ENCODE measurements at regions not wholly inside any gene's neighbourhood (a gene's known extent, or its start where the extent isn't known, plus 50 kb on each side); places are given as distances from the start of the nearest gene placed in this dataset.
"Not testable (repeated sequence)": the region's sequence is repeated elsewhere in the genome, so short reads cannot be mapped to it uniquely, and the experiment has no call there.

DNA sequence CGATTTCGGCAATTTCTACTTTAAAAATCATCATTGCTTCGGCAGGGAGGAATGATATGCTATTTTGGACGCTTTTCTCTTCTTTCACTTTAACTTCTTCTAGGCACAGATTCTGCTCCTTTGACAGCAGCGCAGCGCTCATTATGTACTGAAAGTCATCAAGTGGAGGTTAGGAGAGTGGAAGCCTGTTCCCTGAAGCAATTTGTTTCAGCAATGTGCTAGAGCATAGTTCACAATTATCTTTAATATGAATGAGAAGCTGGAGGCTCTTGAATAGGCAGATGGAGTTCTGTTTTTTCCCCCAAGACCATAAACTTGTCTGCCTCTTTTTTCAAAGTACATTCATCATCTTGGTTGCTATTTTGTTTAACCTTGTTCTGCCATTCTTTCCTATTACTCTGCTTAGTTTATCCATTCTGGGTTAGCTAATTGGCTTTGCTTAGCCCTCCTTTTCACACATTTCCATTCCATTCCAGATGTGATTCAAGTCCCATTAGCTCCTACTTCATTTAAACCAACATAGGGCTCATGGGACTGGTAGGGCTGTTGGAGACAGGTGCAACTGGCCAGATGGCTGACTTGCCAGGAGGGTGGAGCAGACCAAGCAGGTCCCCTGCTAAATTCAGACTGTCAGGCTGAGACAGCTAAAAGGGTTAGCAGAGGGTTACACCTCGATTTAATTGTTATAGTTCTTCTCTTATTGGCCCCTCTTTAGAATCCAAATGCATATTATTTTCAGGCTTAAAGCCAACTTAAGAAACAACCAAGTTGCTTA is 534.7 kb upstream of the CBLB start:
- no peak for ATAC-seq

GRCh38 chr3:106413683-106414082 is 544.9 kb upstream of the CBLB start:
- ATAC-seq = no peak

GRCh38 chr3:106420628-106421027 is 551.8 kb upstream of the CBLB start:
- no peak for ATAC-seq

DNA sequence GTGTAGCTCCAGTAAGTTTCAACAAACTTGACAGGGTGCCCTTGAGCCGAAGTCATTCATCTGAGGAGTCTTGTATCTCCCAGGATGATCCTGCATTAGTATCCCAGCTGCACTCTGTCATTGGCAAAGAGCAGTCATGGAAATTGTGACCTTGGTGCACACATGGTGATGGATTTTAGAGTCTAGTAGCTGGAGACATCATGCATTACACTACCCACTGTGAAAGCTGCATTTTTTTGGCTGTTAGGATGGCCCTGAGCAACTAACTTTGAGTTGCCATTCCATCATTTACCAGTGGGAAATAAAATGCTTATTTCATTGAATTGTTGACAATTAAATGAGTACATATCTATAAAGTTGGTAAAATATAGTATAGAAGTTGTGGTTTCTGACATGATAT is 552.6 kb upstream of the CBLB start:
- no peak for ATAC-seq

GRCh38 chr3:106421909-106422308 is 553.1 kb upstream of the CBLB start:
- no peak for ATAC-seq

GRCh38 chr3:106423321-106424225 is 554.8 kb upstream of the CBLB start:
- ATAC-seq = peak; percentile 47 to 50

- no peak for ATAC-seq
These were observed 556.2 kb upstream of the CBLB start for GRCh38 chr3:106425026-106425425.

DNA sequence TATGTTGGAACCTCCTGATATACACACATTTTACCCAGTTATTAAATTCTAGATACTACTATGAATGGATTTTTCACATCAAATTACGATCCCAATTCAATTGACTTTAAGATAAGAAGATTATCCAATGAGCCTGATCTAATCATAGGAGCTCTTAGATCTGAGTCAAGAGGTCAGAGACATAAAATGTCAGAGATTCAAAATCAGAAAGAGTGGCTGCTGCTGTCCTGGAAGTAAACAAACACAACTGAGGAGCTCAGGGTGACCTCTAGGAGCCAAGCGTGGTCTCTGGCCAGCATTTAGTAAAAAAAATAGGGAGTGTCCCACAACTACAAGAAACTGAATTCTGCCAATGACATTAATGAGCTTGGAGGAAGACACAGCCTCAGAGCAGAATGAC is 557.1 kb upstream of the CBLB start:
- no peak for ATAC-seq

- ATAC-seq = peak; percentile 82 to 84
These were observed 559.8 kb upstream of the CBLB start for GRCh38 chr3:106428565-106428994.

DNA sequence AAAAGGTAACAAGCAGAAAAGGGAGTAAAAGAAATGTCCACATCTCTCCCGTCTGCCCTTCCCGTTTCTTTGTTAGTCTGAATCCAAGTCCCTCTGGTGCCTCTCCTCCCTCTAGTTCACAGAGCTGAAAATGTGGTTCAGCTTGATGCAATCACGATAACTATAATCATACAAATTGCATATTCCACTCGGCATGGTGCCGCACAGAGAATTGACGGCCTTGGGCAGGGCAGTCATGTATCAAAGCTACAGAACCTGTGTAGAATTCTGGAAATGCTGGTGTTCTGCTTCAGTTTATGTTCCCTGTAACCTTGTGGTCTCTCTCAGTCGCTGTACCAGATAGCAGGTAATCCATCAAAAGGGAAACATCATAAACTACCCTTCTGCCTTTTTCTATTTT is 562.9 kb upstream of the CBLB start:
- ATAC-seq = no peak

- ATAC-seq = no peak
These were observed 567.2 kb upstream of the CBLB start for GRCh38 chr3:106435899-106436453.

DNA sequence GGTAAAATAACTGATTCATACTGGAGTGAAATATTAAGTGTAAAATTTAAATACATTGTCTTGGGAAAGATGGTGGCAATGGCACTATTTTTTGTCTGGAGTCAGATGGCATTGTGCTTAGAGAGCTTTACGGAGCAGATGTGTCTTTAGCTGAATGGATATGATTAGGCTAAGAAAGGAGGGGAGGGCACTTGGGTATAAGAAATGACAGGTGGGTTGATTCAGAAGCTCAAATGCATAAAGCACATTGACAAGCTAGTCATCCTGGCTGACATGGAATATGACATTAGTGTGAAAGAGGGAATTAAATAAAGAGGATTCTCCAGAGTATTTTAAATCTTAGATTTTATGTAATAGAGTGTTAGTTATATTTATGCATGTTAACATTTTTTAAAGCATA is 570.1 kb upstream of the CBLB start:
- ATAC-seq = no peak

- ATAC-seq = no peak
These were observed 571.9 kb upstream of the CBLB start for GRCh38 chr3:106440672-106441071.

DNA sequence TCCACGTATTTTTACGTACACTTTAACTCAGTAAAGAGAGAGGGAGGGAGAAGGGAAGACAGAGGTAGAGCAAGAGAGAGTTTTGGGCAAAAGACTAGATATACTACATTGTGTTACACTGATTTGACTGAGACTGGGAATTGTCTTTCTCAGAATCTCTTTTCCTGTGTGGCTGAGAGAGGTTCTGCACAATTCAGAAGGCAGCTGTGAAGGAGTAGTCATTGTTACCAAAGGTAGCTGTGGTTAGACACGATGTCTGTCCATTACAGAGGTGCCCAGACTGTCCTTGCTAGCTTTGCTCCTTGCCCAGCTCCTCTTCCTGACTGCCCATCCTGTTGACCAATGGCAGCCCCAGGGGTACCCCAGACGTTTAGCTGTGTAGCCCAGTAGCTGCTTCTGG is 577.5 kb upstream of the CBLB start:
- ATAC-seq = no peak

- ATAC-seq = no peak
These were observed 579.0 kb upstream of the CBLB start for GRCh38 chr3:106447723-106448301.

DNA sequence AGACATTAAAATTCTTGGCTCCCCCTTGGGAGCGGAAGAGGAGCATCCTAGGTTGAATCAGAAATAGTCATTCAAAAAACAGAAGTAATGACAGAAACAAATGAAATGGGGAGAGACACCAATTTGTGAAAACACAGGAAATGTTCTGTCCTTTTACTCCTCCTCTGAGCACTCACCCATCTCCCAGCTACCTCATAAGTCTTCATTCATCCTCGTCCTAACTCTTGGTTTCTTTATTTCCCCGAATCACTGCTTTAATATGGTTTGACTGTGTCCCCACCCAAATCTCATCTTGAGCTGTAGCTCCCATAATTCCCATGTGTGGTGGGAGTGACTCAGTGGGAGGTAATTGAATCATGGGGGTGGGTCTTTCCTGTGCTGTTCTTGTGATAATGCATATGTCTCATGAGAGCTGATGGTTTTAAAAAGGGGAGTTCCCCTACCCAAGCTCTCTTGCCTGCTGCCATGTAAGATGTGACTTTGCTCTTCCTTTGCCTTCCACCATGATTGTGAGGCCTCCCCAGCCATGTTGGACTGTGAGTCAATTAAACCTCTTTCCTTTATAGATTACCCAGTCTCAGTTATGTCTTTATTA is 579.7 kb upstream of the CBLB start:
- not testable (repeated sequence) for ATAC-seq

DNA sequence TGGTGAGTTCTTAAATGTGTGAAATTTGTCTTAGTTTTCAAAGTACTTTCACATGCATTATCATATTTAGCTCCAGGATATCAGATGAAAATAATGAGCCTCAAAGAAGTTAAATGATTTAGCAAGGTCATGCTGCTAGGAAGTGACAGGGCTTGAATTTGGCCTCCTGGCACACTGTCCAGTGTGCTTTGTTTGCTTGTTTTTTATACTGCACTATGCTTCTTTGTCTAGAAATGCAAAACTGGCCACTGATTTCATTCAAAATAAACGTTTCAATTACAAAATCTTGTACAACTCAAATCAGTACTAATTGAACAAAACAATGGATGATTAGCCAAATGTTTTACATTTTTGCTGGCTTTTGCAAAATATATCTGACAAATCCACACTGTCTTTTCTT is 583.3 kb upstream of the CBLB start:
- no peak for ATAC-seq

DNA sequence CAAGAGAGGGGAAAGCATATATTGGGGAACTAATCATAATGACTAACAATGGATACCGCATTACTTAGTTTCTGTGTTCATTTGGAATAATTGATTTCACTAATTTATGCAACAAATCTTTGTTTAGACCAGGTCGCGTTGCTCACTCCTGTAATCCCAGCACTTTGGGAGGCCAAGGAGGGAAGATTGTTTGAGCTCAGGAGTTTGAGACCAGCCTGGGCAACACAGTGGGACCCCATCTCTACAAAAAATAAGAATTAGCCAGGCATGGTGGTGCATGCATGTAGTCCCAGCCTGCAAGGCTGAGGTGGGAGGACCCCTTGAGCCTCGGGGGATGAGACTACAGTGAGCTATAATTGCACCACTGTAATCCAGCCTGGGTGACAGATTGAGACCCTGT is 585.7 kb upstream of the CBLB start:
- ATAC-seq = no peak

DNA sequence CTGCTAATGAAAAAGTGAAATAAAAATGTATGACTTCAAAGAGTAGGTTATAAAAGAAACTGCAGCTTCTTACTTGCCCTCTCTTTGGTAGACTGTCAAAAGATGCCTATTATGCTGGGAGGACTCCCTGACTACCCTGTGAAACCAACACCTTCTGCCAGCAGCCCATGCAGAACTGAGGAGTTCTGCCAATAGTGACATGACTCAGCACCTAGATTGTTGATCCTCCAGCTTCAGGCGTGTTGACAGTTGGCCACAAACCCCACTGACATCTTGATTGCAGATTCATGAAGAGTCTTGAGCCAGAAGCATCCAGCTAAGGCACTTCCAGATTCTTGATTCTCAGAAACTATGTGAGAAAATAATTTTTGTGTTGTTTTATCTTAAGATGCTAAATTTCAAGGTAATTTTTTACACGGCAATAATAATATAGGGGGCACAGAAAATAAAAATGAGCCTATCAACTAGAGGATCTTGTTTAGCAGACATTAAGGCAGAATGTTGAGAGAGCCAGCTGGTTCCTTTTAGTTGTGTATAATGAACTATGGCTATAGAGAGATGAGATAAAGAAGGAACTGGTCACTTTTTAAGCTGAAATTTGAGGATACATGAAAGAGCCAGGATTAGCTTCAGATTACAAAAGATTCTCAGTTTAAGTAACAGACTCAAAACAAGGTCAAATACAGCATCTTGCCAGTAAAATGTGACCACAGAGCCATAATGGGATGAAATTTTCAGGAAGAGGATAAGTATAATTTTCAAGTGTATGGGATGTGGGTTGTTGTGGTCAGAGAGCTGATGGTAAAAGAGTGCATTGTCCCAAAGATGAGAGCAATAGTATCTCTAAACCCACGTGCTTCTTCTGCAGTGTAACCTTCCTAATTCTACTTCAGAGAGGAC is 588.7 kb upstream of the CBLB start:
- ATAC-seq = peak; percentile 65 to 67

GRCh38 chr3:106458952-106459351 is 590.1 kb upstream of the CBLB start:
- no peak for ATAC-seq

DNA sequence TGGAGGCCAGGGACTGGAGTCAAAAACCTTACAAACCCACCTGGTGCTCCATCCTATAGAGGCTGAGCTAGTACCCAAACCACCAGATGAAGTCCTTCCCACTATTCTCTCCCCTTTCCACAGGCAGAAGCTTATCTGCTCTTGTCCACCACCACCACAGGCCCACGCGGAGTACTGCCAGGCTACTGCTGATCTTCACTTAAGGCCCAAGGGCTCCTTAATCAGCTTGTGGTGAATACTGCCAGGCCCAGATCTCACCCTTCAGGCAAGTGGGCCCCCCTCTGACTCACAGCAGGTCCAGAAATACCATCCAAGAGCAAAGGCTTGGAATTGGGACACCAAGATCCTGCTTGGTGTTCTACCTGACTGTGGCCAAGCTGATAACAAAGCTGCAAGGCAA is 598.1 kb upstream of the CBLB start:
- no peak for ATAC-seq

All from activated CD4-positive, CD25-positive, alpha-beta regulatory T cell treated with anti-CD3 and anti-CD28 coated beads, Interleukin-2, amount 50 U/mL, for 24 hours (primary cell).